Neural cell (in vitro differentiated cells): ENCODE measurements at regions not wholly inside any gene's neighbourhood (a gene's known extent, or its start where the extent isn't known, plus 50 kb on each side); places are given as distances from the start of the nearest gene placed in this dataset.

Experiments used
- H2AFZ ChIP-seq: fragments of 200-600, 300-800 bp; sonication (generic), shearing (Covaris generic); 2 replicates; pipeline ENCODE4 v1.6.0; 2014; ENCODE audit warnings: low read depth, mild to moderate bottlenecking, antibody characterized with exemption, low read length, moderate library complexity
- H3F3A ChIP-seq: fragments of 200-600 bp; shearing (Covaris generic); 2 replicates; pipeline ENCODE4 v1.6.1; 2016; ENCODE audit warnings: mild to moderate bottlenecking, moderate library complexity, mixed read lengths, antibody characterized with exemption, low read length; ENCODE audit not compliant: insufficient read depth, poor library complexity, severe bottlenecking
- H3K27ac ChIP-seq: fragments of 200-600, 300-800 bp; sonication (generic), shearing (Covaris generic); 2 replicates; pipeline ENCODE4 v1.5.1; 2014; ENCODE audit warnings: mild to moderate bottlenecking, low read length, moderate library complexity
- H3K27me3 ChIP-seq: fragments of 300-800, 200-600 bp; sonication (generic), shearing (Covaris generic); 2 replicates; pipeline ENCODE4 v1.6.0; 2014; ENCODE audit warnings: mild to moderate bottlenecking, low read depth, low read length, moderate library complexity; ENCODE audit not compliant: insufficient read depth
- H3K36me3 ChIP-seq: fragments of 300-800, 200-600 bp; sonication (generic), shearing (Covaris generic); 2 replicates; pipeline ENCODE4 v1.5.1; 2014; ENCODE audit warnings: mild to moderate bottlenecking, antibody characterized with exemption, low read length, moderate library complexity; ENCODE audit not compliant: insufficient read depth
- H3K4me2 ChIP-seq: fragments of 300-800, 200-600 bp; sonication (generic), shearing (Covaris generic); 2 replicates; pipeline ENCODE4 v1.6.0; 2014; ENCODE audit warnings: mild to moderate bottlenecking, low read length
- H3K4me3 ChIP-seq: fragments of 300-800, 200-600 bp; sonication (generic), shearing (Covaris generic); 2 replicates; pipeline ENCODE4 v1.5.1; 2014; ENCODE audit warnings: mild to moderate bottlenecking, low read length, moderate library complexity
- H3K79me2 ChIP-seq: fragments of 200-600 bp; shearing (Covaris generic); replicated peaks from 2 replicates; pipeline ENCODE4 v1.6.0; 2014; ENCODE audit warnings: mild to moderate bottlenecking, low read length, moderate library complexity; ENCODE audit not compliant: insufficient read depth
- H3K9ac ChIP-seq: fragments of 300-800, 200-600 bp; sonication (generic), shearing (Covaris generic); 2 replicates; pipeline ENCODE4 v1.6.1; 2016; ENCODE audit warnings: mild to moderate bottlenecking, low read length, mixed read lengths
- H3K9me2 ChIP-seq: fragments of 200-600 bp; shearing (Covaris generic); 2 replicates; pipeline ENCODE4 v1.6.1; 2016; ENCODE audit warnings: mild to moderate bottlenecking, low read length, mixed read lengths; ENCODE audit not compliant: insufficient read depth
- H3K9me3 ChIP-seq: fragments of 200-600, 300-800 bp; sonication (generic), shearing (Covaris generic); 2 replicates; pipeline ENCODE4 v1.6.1; 2016; ENCODE audit warnings: mild to moderate bottlenecking, mixed run types, low read length, moderate library complexity, mixed read lengths
- H4K20me1 ChIP-seq: fragments of 200-600 bp; shearing (Covaris generic); 2 replicates; pipeline ENCODE4 v1.6.1; 2016; ENCODE audit warnings: mild to moderate bottlenecking, mixed run types; ENCODE audit not compliant: insufficient read depth
- EP300 ChIP-seq: fragments of 450-650 bp; conservative IDR thresholded peaks from 2 replicates; pipeline ENCODE4 v1.6.1; 2014; ENCODE audit warnings: antibody characterized with exemption, mild to moderate bottlenecking, moderate library complexity; ENCODE audit not compliant: poor library complexity, severe bottlenecking
- EZH2 ChIP-seq: fragments of 200-600, 300-800 bp; shearing (Covaris generic), sonication (generic); IDR thresholded peaks from 2 replicates; pipeline ENCODE4 v1.6.1; 2014; ENCODE audit warnings: antibody characterized with exemption, low read length, borderline replicate concordance, mild to moderate bottlenecking; ENCODE audit not compliant: insufficient read depth, poor library complexity, severe bottlenecking
- MXI1 ChIP-seq: fragments of 450-650 bp; conservative IDR thresholded peaks from 2 replicates; pipeline ENCODE4 v1.6.1; 2014; ENCODE audit warnings: antibody characterized with exemption, mild to moderate bottlenecking; ENCODE audit not compliant: poor library complexity, severe bottlenecking
- POLR2AphosphoS5 ChIP-seq: IDR thresholded peaks from 2 replicates; pipeline ENCODE4 v1.6.1; 2012
- RAD21 ChIP-seq: fragments of 450-650 bp; conservative IDR thresholded peaks from 2 replicates; pipeline ENCODE4 v1.6.1; 2014; ENCODE audit warnings: antibody characterized with exemption, mild to moderate bottlenecking, moderate library complexity
- SMC3 ChIP-seq: fragments of 450-650 bp; conservative IDR thresholded peaks from 2 replicates; pipeline ENCODE4 v1.6.1; 2014; ENCODE audit warnings: antibody characterized with exemption, mild to moderate bottlenecking, moderate library complexity; ENCODE audit not compliant: poor library complexity
- TAF1 ChIP-seq: IDR thresholded peaks from 2 replicates; pipeline ENCODE4 v1.6.1; 2012; ENCODE audit warnings: low read depth
- TF ChIP-seq, protein P1 (sequence below): fragments of 450-650 bp; IDR thresholded peaks from 2 replicates; pipeline ENCODE4 v1.5.1; 2014; ENCODE audit warnings: antibody characterized with exemption, mild to moderate bottlenecking, moderate library complexity; ENCODE audit not compliant: poor library complexity, severe bottlenecking
- TF ChIP-seq, protein P2 (sequence below): IDR thresholded peaks from 2 replicates; pipeline ENCODE4 v1.6.1; 2012; ENCODE audit warnings: borderline replicate concordance

DNA sequence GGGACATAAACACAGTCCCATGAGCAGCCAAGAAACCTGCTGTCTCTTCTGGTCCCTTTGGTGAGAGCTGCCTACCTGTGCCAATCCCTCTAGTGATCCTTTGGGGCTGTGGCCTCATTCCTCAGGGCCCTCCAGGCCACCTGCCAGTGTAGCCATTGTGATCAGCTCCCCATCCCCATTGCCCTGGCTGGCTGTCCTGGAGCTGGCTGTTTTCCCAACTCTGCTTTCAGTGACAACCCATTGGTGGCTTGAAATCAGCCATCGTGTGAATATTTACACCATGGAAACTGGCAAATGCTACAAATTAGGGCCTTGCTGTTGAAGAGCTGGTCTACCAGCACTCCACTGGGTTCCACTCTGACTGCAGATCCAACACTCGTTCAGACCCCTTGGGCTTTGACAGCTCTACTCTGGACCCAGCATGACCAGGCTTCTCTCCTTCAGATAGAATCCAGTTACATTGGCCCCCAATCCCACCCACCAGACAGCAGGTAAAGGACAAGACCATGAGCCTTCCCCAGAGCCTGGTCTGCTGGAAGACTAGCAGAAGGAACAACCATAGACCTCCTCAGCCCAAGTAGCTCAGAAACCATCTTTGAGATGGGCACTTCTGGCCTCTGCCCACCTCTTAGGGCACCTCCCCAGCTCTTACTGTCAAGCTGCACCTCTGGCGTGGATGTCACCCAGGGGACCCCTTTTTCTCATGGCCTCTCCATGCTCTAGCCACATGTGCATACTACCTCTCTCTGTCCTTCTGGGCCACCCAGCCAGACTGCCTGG is 69.2 kb upstream of the NEK6 start:
- H3K4me3 ChIP-seq = no peak overlapping the region

DNA sequence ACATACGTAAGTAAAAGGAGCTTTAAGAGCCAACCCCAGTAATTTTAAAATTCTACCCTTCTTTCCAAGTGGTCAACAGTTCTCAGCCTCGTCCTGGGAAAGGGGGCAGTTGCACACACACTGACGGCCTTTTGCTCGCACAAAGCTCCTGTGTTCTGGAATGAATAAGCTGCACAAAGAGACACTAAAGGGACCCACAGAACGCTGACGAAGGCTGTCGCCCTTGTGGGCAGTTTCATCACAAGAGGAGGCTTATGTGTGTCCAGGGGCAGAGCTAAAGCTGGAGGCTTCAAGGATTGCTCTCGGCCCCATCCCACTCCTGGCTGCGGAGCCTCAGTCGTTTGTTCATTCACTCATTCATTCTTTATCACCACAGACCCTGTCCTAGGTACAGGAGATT is 67.0 kb upstream of the NEK6 start:
- Histone ChIP-seq H3K79me2 (no peaks in the 10 kb centered on the region), H3K4me2 (no peak overlapping the region), H3K9ac (no peak overlapping the region), H3K36me3 (no peaks in the 10 kb centered on the region), H4K20me1 (no peaks in the 10 kb centered on the region), H3K9me3 (no peaks in the 10 kb centered on the region), H3K27ac (no peak overlapping the region), H3K4me3 (no peak overlapping the region), H3F3A (no peaks in the 10 kb centered on the region), H2AFZ (no peak overlapping the region), H3K27me3 (no peaks in the 10 kb centered on the region), H3K9me2 (no peaks in the 10 kb centered on the region)
- TF ChIP-seq, protein P1, sequence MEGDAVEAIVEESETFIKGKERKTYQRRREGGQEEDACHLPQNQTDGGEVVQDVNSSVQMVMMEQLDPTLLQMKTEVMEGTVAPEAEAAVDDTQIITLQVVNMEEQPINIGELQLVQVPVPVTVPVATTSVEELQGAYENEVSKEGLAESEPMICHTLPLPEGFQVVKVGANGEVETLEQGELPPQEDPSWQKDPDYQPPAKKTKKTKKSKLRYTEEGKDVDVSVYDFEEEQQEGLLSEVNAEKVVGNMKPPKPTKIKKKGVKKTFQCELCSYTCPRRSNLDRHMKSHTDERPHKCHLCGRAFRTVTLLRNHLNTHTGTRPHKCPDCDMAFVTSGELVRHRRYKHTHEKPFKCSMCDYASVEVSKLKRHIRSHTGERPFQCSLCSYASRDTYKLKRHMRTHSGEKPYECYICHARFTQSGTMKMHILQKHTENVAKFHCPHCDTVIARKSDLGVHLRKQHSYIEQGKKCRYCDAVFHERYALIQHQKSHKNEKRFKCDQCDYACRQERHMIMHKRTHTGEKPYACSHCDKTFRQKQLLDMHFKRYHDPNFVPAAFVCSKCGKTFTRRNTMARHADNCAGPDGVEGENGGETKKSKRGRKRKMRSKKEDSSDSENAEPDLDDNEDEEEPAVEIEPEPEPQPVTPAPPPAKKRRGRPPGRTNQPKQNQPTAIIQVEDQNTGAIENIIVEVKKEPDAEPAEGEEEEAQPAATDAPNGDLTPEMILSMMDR = no peak
- TF ChIP-seq SMC3 (no peak), TAF1 (no peak), EZH2 (no peak), MXI1 (no peak), EP300 (no peak), RAD21 (no peak)

More for the DNA sequence above, 69.2 kb upstream of the NEK6 start:
- Histone ChIP-seq H3K27me3 (no peaks in the 10 kb centered on the region), H3K79me2 (no peaks in the 10 kb centered on the region), H3K9ac (no peak overlapping the region), H3K9me2 (no peaks in the 10 kb centered on the region), H3K36me3 (no peaks in the 10 kb centered on the region), H3K4me2 (no peak overlapping the region), H2AFZ (no peak overlapping the region), H3K27ac (no peak overlapping the region), H3K9me3 (no peaks in the 10 kb centered on the region), H4K20me1 (no peaks in the 10 kb centered on the region), H3F3A (no peaks in the 10 kb centered on the region)
- TF ChIP-seq RAD21 (no peak), EP300 (no peak), EZH2 (no peak), POLR2AphosphoS5 (no peak), MXI1 (no peak), SMC3 (no peak)

DNA sequence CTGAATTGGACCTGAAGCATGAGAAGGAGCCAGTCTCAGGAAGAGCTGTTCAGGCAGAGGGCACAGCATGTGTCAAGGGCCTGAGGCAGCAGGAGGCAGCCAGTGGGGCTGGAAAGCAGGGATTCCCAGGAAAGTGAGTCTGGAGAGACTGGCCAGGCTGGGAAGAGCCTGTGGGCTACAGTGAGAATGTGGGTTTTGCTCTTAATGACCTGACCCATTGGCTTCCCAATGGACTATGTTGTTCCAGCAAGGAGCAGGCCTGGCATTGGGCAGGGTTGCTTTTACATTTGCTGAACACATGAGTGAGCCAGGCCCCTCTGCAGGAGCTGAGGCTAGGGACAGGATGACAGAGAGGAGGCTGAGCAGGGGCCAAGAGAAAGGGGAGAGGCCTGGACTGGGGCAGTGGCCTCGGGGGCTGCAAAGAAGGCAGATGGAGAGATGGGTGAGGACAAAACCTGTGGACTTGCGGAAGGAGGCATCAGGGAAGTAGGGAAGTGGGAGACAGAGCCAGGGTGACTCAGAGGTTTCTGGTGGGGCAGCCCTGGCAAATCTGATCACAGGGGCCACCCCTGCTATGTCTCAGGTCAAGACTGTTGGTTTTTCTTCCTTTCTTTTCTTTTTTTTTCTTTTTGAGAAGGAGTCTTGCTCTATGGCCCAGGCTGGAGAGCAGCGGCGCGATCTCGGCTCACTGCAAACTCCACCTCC is 65.9 kb upstream of the NEK6 start:
- Histone ChIP-seq H3K4me2 (no peak overlapping the region), H3K27ac (no peak overlapping the region)
- TF ChIP-seq POLR2AphosphoS5 = no peak
- TF ChIP-seq TAF1 = no peak
- TF ChIP-seq SMC3 = no peak
- no peak for TF ChIP-seq EZH2
- TF ChIP-seq EP300 = no peak
- TF ChIP-seq MXI1 = no peak
- TF ChIP-seq RAD21 = no peak
- TF ChIP-seq, protein P1 = no peak
- TF ChIP-seq, protein P2, sequence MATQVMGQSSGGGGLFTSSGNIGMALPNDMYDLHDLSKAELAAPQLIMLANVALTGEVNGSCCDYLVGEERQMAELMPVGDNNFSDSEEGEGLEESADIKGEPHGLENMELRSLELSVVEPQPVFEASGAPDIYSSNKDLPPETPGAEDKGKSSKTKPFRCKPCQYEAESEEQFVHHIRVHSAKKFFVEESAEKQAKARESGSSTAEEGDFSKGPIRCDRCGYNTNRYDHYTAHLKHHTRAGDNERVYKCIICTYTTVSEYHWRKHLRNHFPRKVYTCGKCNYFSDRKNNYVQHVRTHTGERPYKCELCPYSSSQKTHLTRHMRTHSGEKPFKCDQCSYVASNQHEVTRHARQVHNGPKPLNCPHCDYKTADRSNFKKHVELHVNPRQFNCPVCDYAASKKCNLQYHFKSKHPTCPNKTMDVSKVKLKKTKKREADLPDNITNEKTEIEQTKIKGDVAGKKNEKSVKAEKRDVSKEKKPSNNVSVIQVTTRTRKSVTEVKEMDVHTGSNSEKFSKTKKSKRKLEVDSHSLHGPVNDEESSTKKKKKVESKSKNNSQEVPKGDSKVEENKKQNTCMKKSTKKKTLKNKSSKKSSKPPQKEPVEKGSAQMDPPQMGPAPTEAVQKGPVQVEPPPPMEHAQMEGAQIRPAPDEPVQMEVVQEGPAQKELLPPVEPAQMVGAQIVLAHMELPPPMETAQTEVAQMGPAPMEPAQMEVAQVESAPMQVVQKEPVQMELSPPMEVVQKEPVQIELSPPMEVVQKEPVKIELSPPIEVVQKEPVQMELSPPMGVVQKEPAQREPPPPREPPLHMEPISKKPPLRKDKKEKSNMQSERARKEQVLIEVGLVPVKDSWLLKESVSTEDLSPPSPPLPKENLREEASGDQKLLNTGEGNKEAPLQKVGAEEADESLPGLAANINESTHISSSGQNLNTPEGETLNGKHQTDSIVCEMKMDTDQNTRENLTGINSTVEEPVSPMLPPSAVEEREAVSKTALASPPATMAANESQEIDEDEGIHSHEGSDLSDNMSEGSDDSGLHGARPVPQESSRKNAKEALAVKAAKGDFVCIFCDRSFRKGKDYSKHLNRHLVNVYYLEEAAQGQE = no peak

More for the DNA sequence above, 65.9 kb upstream of the NEK6 start:
- Histone ChIP-seq H4K20me1 (no peaks in the 10 kb centered on the region), H3K9me3 (no peaks in the 10 kb centered on the region), H2AFZ (no peak overlapping the region), H3K9ac (no peak overlapping the region), H3K4me3 (no peak overlapping the region), H3K9me2 (no peaks in the 10 kb centered on the region), H3K79me2 (no peaks in the 10 kb centered on the region), H3K27me3 (no peaks in the 10 kb centered on the region), H3F3A (no peaks in the 10 kb centered on the region), H3K36me3 (no peaks in the 10 kb centered on the region)
